H9 (cell line): ENCODE measurements at regions not wholly inside any gene's neighbourhood (a gene's known extent, or its start where the extent isn't known, plus 50 kb on each side); places are given as distances from the start of the nearest gene placed in this dataset.

ENCODE experiments used
- DNase-seq: peaks from one replicate; pipeline ENCODE4 v3.0.0-alpha.2; 2017
- H2AFZ ChIP-seq: one replicate; pipeline ENCODE4 v1.6.1; 2013; ENCODE audit warnings: mild to moderate bottlenecking, low read length, control low read depth, moderate library complexity
- H2AK5ac ChIP-seq: 2 replicates; pipeline ENCODE4 v1.6.1; 2013; ENCODE audit warnings: low read length, control low read depth, mixed read lengths; ENCODE audit not compliant: insufficient read length
- H2BK120ac ChIP-seq: one replicate; pipeline ENCODE4 v1.6.1; 2013; ENCODE audit warnings: low read depth, mild to moderate bottlenecking, low read length, control low read depth, inconsistent platforms; ENCODE audit not compliant: poor library complexity, severe bottlenecking
- H2BK12ac ChIP-seq: 2 replicates; pipeline ENCODE4 v1.6.1; 2013; ENCODE audit warnings: low read length, control low read depth, mixed read lengths, low read depth; ENCODE audit not compliant: insufficient read length
- H2BK15ac ChIP-seq: 2 replicates; pipeline ENCODE4 v1.6.1; 2013; ENCODE audit warnings: low read depth, low read length, control low read depth
- H2BK20ac ChIP-seq: one replicate; pipeline ENCODE4 v1.6.1; 2013; ENCODE audit warnings: low read depth, mild to moderate bottlenecking, low read length, control low read depth, inconsistent platforms; ENCODE audit not compliant: poor library complexity, severe bottlenecking
- H2BK5ac ChIP-seq: 2 replicates; pipeline ENCODE4 v1.6.1; 2013; ENCODE audit warnings: low read length, control low read depth, mixed read lengths; ENCODE audit not compliant: insufficient read length
- H3K14ac ChIP-seq: 2 replicates; pipeline ENCODE4 v1.6.1; 2013; ENCODE audit warnings: low read length, control low read depth; ENCODE audit not compliant: insufficient read depth
- H3K18ac ChIP-seq: 2 replicates; pipeline ENCODE4 v1.6.1; 2013; ENCODE audit warnings: low read depth, mild to moderate bottlenecking, mixed read lengths, low read length, control low read depth; ENCODE audit not compliant: insufficient read length
- H3K23ac ChIP-seq: 2 replicates; pipeline ENCODE4 v1.6.1; 2013; ENCODE audit warnings: low read length, control low read depth, mixed read lengths, low read depth; ENCODE audit not compliant: insufficient read length
- H3K23me2 ChIP-seq: 2 replicates; pipeline ENCODE4 v1.6.1; 2013; ENCODE audit warnings: low read depth, mild to moderate bottlenecking, mixed read lengths, low read length, control low read depth; ENCODE audit not compliant: insufficient read length, poor library complexity, severe bottlenecking
- H3K27ac ChIP-seq: 2 replicates; pipeline ENCODE4 v1.5.1; 2013; ENCODE audit warnings: low read length, control low read depth, mixed read lengths, low read depth; ENCODE audit not compliant: insufficient read length
- H3K27me3 ChIP-seq: 2 replicates; pipeline ENCODE4 v1.6.1; 2013; ENCODE audit warnings: low read length, control low read depth, inconsistent platforms; ENCODE audit not compliant: insufficient read depth
- H3K4ac ChIP-seq: 2 replicates; pipeline ENCODE4 v1.6.1; 2013; ENCODE audit warnings: low read depth, mild to moderate bottlenecking, control low read depth, inconsistent platforms, low read length, moderate library complexity
- H3K4me1 ChIP-seq: 2 replicates; pipeline ENCODE4 v1.6.1; 2013; ENCODE audit warnings: low read length, control low read depth, inconsistent platforms; ENCODE audit not compliant: insufficient read depth
- H3K4me2 ChIP-seq: 2 replicates; pipeline ENCODE4 v1.6.1; 2013; ENCODE audit warnings: low read length, control low read depth, mixed read lengths; ENCODE audit not compliant: insufficient read length, insufficient read depth
- H3K56ac ChIP-seq: 2 replicates; pipeline ENCODE4 v1.6.1; 2013; ENCODE audit warnings: low read depth, mild to moderate bottlenecking, mixed read lengths, low read length, control low read depth; ENCODE audit not compliant: insufficient read length
- H3K79me1 ChIP-seq: 2 replicates; pipeline ENCODE4 v1.6.1; 2013; ENCODE audit warnings: low read depth, mild to moderate bottlenecking, moderate library complexity, low read length, control low read depth, inconsistent platforms; ENCODE audit not compliant: insufficient read depth, poor library complexity, severe bottlenecking
- H3K79me2 ChIP-seq: 2 replicates; pipeline ENCODE4 v1.6.1; 2013; ENCODE audit warnings: low read length, control low read depth, inconsistent platforms; ENCODE audit not compliant: insufficient read depth
- H3K9ac ChIP-seq: 2 replicates; pipeline ENCODE4 v1.6.1; 2013; ENCODE audit warnings: low read length, control low read depth, mixed read lengths; ENCODE audit not compliant: insufficient read length; ENCODE audit errors: extremely low read depth
- H3K9me3 ChIP-seq: one replicate; pipeline ENCODE4 v1.6.1; 2013; ENCODE audit warnings: low read depth, low read length, inconsistent platforms; ENCODE audit not compliant: control insufficient read depth
- H3T11ph ChIP-seq: one replicate; pipeline ENCODE4 v1.6.1; 2013; ENCODE audit warnings: mild to moderate bottlenecking, low read length, control low read depth, inconsistent platforms
- H4K20me1 ChIP-seq: one replicate; pipeline ENCODE4 v1.6.1; 2013; ENCODE audit not compliant: control insufficient read depth, insufficient read length, insufficient read depth
- H4K5ac ChIP-seq: 2 replicates; pipeline ENCODE4 v1.6.1; 2013; ENCODE audit warnings: low read depth, mild to moderate bottlenecking, mixed read lengths, low read length, control low read depth; ENCODE audit not compliant: insufficient read length
- H4K8ac ChIP-seq: replicated peaks from 2 replicates; pipeline ENCODE4 v1.6.1; 2013; ENCODE audit warnings: low read length, control low read depth, mixed read lengths, low read depth; ENCODE audit not compliant: insufficient read length
- H4K91ac ChIP-seq: 2 replicates; pipeline ENCODE4 v1.6.1; 2013; ENCODE audit warnings: low read depth, mild to moderate bottlenecking, moderate library complexity, mixed read lengths, low read length, control low read depth; ENCODE audit not compliant: insufficient read length
- H3K27ac Mint-ChIP-seq, 3 experiments: 2 replicates in 2 of 3; 3 replicates in 1 of 3; pipeline ENCODE4 v1.8.0; 2020 to 2021; ENCODE audit warnings: mixed read lengths in 3 of 3, mild to moderate bottlenecking in 1 of 3, moderate library complexity in 1 of 3
- H3K27me3 Mint-ChIP-seq: 2 replicates; pipeline ENCODE4 v1.8.0; 2021; ENCODE audit warnings: low read depth, mild to moderate bottlenecking, moderate library complexity, mixed read lengths
- H3K36me3 Mint-ChIP-seq, 3 experiments: 2 replicates in 2 of 3; 3 replicates in 1 of 3; pipeline ENCODE4 v1.8.0; 2020 to 2021; ENCODE audit warnings: low read depth in 3 of 3, mixed read lengths in 3 of 3; ENCODE audit not compliant: insufficient read depth in 1 of 3
- H3K4me1 Mint-ChIP-seq, 2 experiments: 2 replicates each; pipeline ENCODE4 v1.8.0; 2020; ENCODE audit warnings: mixed read lengths in 2 of 2
- H3K4me3 Mint-ChIP-seq, 2 experiments: 2 replicates in 1 of 2; 3 replicates in 1 of 2; pipeline ENCODE4 v1.8.0; 2020 to 2021; ENCODE audit warnings: mild to moderate bottlenecking in 2 of 2, mixed read lengths in 2 of 2, moderate library complexity in 1 of 2
- H3K9me3 Mint-ChIP-seq, 2 experiments: 2 replicates in 1 of 2; 3 replicates in 1 of 2; pipeline ENCODE4 v1.8.0; 2020; ENCODE audit warnings: mild to moderate bottlenecking in 2 of 2, mixed read lengths in 2 of 2, moderate library complexity in 1 of 2
- WGBS: extraction: QIAGEN DNeasy Blood & Tissue Kit; methylation state at CpG from one replicate; pipeline ENCODE4 v1.1.7; 2013; ENCODE audit warnings: missing lambda C conversion rate, low lambda C conversion rate, mixed read lengths; ENCODE audit not compliant: insufficient read length; ENCODE audit errors: extremely low coverage; 5-methylcytosine and 5-hydroxymethylcytosine counted together
- TF ChIP-seq, protein P1 (sequence below): fragments of 200-600 bp; sonication (generic); conservative IDR thresholded peaks from 3 replicates; pipeline ENCODE4 v1.8.0; 2021; ENCODE audit warnings: antibody characterized with exemption, mild to moderate bottlenecking

GRCh38 chr14:105745433-105746123 is 219.2 kb downstream of the TMEM121 start:
- no peak overlapping the region for H2BK20ac ChIP-seq
- no peak overlapping the region for H2BK15ac ChIP-seq
- no peak for DNase-seq
- H3K23ac ChIP-seq: no peak overlapping the region
- no peak overlapping the region for H3K14ac ChIP-seq
- H4K20me1 ChIP-seq: no peaks in the 10 kb centered on the region
- no peak overlapping the region for H3K27ac Mint-ChIP-seq
- no peaks in the 10 kb centered on the region for H3K79me1 ChIP-seq
- H3T11ph ChIP-seq: no peak overlapping the region
- no peak overlapping the region for H3K56ac ChIP-seq
- H3K23me2 ChIP-seq: no peaks in the 10 kb centered on the region
- no peak overlapping the region for H4K8ac ChIP-seq
- no peak overlapping the region for H3K4ac ChIP-seq
- H2BK12ac ChIP-seq: no peak overlapping the region
- peaks cover 64 to 71% of the 10 kb centered on the region in 2 experiments for H3K9me3 Mint-ChIP-seq
- no peaks in the 10 kb centered on the region for H3K4me1 ChIP-seq
- no peak overlapping the region for H3K18ac ChIP-seq
- H4K91ac ChIP-seq: no peak overlapping the region
- H2AFZ ChIP-seq: no peak overlapping the region
- no CpG with 5 or more reads among the region's 6 CpGs for WGBS
- H3K36me3 Mint-ChIP-seq: peaks cover 14 to 23% (median 20%) of the 10 kb centered on the region in 3 experiments; a peak in 6 of 7 replicates
- no peak overlapping the region for H2BK120ac ChIP-seq
- H3K79me2 ChIP-seq: no peaks in the 10 kb centered on the region
- no peaks in the 10 kb centered on the region for H3K4me1 Mint-ChIP-seq
- TF ChIP-seq, protein P1, sequence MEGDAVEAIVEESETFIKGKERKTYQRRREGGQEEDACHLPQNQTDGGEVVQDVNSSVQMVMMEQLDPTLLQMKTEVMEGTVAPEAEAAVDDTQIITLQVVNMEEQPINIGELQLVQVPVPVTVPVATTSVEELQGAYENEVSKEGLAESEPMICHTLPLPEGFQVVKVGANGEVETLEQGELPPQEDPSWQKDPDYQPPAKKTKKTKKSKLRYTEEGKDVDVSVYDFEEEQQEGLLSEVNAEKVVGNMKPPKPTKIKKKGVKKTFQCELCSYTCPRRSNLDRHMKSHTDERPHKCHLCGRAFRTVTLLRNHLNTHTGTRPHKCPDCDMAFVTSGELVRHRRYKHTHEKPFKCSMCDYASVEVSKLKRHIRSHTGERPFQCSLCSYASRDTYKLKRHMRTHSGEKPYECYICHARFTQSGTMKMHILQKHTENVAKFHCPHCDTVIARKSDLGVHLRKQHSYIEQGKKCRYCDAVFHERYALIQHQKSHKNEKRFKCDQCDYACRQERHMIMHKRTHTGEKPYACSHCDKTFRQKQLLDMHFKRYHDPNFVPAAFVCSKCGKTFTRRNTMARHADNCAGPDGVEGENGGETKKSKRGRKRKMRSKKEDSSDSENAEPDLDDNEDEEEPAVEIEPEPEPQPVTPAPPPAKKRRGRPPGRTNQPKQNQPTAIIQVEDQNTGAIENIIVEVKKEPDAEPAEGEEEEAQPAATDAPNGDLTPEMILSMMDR: no peak
- H3K27me3 ChIP-seq: no peaks in the 10 kb centered on the region
- H3K4me2 ChIP-seq: no peak overlapping the region
- H3K27ac ChIP-seq: no peak overlapping the region
- no peak overlapping the region for H2AK5ac ChIP-seq
- no peak overlapping the region for H4K5ac ChIP-seq
- H3K9me3 ChIP-seq: peaks cover 49% of the 10 kb centered on the region
- H3K27me3 Mint-ChIP-seq: peaks cover 4% of the 10 kb centered on the region; the same call in 1 of the 2 replicates
- H3K4me3 Mint-ChIP-seq: no peak overlapping the region
- H2BK5ac ChIP-seq: no peak overlapping the region
- no peak overlapping the region for H3K9ac ChIP-seq
